Fibroblast of the aortic adventitia (primary cell): ENCODE measurements at regions not wholly inside any gene's neighbourhood (a gene's known extent, or its start where the extent isn't known, plus 50 kb on each side); places are given as distances from the start of the nearest gene placed in this dataset.

Experiments used
- DNase-seq: peaks from one replicate; pipeline ENCODE4 v3.0.0-alpha.2; 2010; ENCODE audit warnings: low read depth
- H3K4me3 ChIP-seq: 2 replicates; pipeline ENCODE4 v1.5.1; 2011; ENCODE audit warnings: low read depth, mild to moderate bottlenecking, control low read depth, low read length, moderate library complexity
- TF ChIP-seq, protein P1 (sequence below): IDR thresholded peaks from 2 replicates; pipeline ENCODE4 v1.5.1; 2011; ENCODE audit warnings: mild to moderate bottlenecking, low read length, control low read depth, inconsistent platforms; ENCODE audit not compliant: insufficient read depth

DNA sequence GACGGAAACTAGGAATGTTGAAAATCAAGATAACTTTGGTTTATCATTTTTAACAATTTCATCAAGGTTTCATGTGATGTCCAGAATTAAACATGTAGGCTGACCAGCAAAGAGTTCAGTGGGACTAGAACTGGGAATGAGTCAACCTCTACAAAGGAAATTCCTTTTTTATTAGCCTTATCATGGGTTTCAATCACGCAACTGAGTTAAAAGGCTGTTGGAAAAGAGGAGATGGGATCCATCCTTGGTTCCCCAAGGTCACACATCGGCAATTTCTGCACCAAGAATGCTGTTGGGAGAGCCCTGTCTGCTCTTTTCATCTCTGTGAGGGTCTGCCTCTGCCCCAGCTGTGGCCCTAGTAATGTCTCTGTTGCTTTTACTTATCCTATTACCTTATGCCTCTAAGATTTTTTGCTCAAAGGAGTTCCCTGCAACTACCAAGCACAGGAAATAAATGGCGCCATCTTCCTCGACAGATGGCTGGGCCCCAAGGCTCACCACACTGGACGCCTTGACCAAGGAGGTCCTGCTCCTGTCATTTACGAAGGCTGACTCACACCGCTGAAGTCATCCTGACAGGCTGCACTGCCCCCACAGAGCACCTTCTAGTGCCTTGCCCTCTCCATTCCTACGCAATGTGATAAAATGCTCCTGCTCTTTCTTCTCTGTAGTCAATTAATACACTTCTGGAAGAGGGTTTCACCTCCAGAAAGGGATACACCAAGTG, 367.4 kb downstream of the GXYLT1 start:
- H3K4me3 ChIP-seq: no peak overlapping the region
- TF ChIP-seq, protein P1, sequence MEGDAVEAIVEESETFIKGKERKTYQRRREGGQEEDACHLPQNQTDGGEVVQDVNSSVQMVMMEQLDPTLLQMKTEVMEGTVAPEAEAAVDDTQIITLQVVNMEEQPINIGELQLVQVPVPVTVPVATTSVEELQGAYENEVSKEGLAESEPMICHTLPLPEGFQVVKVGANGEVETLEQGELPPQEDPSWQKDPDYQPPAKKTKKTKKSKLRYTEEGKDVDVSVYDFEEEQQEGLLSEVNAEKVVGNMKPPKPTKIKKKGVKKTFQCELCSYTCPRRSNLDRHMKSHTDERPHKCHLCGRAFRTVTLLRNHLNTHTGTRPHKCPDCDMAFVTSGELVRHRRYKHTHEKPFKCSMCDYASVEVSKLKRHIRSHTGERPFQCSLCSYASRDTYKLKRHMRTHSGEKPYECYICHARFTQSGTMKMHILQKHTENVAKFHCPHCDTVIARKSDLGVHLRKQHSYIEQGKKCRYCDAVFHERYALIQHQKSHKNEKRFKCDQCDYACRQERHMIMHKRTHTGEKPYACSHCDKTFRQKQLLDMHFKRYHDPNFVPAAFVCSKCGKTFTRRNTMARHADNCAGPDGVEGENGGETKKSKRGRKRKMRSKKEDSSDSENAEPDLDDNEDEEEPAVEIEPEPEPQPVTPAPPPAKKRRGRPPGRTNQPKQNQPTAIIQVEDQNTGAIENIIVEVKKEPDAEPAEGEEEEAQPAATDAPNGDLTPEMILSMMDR: no peak
- no peak for DNase-seq

DNA sequence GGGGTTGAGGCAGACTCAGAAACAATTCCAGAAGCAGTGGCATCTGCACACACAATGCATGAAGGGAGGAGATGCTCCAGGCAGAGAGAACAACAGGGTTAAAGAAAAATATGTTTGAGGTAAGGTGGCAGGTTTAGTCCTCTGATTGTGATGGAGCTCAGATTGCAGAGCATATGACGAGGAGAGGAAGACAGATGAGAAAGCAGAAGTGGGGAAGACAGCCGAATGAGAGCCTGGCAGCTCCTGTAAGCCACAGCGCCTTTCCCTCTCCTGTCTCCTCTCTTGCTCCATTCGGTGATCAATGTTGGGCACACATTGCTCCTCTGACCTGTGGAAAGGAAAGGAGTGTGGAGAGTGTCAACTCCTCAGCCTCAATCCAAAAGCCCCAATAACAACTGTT, 372.2 kb downstream of the GXYLT1 start:
- TF ChIP-seq, protein P1: no peak
- no peak for DNase-seq
- H3K4me3 ChIP-seq: no peak overlapping the region

DNA sequence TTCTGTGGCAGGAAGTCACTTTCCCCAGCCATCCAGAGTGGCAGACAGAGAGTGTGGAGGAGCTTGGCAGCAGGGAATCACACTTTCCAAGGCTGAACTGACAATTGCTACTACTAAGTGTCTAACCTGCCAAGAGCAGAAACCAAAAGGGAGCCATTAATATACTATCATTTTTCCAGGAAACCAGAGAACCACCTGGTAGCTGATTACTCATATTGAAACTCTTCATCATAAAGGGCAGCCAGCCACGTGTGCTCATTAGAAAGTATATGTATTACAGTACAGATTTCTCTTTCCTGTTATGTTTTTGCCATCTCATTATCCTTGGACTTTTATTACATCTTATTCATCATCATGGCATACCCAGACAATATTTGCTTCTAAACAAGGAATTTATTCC, 374.9 kb downstream of the GXYLT1 start:
- no peak overlapping the region for H3K4me3 ChIP-seq
- TF ChIP-seq, protein P1: no peak
- no peak for DNase-seq

DNA sequence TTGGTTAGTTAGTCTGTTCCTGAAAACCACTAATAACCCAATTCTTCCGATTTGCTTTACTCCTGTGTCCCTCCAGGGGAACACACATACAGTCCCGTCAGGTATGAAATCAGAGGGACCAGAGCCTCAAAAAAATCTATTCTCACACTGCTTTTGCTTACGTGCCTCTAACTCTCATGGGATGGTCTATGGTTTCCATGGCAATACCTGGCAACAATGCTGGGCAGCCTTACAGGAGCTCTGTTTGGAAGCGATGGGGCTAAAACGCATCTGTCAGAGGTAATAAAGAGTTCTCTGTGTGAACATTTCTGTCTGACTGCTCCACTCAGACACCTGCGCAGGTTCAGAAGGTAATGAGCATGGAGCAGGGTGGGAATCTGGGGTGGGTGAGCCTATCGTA, 376.2 kb downstream of the GXYLT1 start:
- DNase-seq: no peak
- TF ChIP-seq, protein P1: no peak
- no peak overlapping the region for H3K4me3 ChIP-seq

DNA sequence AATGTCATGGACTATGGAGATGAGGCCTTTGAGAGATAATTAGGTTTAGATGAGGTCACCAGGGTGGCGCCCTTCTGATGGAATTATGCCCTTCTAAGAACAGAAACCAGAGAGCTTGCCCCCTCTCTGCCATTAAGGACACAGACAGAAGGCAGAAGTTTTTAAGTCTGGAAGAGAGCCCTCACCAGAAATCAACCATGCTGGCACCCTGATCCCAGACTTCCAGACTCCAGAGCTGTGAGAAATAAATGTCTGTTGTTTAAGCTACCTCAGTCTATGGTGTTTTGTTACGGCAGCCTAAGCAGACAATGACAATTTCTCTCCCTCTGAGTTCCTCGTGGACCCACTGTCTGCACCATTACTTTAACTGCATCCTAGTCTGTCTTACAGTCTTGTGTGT, 382.0 kb downstream of the GXYLT1 start:
- DNase-seq: no peak
- no peak overlapping the region for H3K4me3 ChIP-seq
- TF ChIP-seq, protein P1: no peak

DNA sequence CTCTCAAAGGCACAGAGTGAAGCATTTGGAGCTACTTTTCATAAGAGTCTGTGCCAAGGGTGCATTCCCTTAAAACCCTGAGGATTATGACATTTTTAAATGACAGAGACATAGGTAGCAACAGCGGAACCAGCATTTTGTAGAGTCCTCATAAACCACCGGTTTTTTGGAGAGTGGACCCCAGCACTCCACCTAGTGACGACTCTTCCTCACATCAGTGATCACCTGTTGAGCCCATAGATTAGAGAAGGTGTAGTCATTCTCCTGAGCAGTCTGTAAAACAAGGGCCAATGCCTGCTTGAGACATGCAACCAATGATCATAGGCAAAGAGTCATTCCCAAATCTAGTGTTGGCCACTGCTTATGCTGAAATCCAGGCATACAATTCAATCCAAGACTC, 399.1 kb downstream of the GXYLT1 start:
- no peak overlapping the region for H3K4me3 ChIP-seq

DNA sequence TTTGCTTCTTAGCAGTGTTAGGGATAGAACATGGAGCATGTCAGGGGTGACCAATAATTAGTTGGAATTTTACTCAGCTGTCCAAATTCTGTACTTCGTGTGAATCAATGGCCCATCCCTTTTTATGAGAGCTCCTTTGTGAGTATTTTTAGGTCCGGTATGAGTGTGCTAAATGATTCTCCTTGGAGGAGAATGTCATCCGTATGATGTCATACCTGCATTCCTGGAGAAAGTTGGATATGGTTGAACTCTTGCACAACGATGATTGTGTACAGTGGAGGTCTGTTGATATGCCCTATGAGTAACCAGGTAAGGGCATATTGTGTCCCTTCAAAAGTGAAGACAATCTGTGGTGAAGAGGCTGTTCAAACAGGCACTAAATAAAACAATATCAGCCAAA, 400.8 kb downstream of the GXYLT1 start:
- no peak overlapping the region for H3K4me3 ChIP-seq
- TF ChIP-seq, protein P1: no peak
- DNase-seq: no peak

More for the DNA sequence above, 399.1 kb downstream of the GXYLT1 start:
- TF ChIP-seq, protein P1: no peak
- no peak for DNase-seq
